ENCODE measurements at regions not wholly inside any gene's neighbourhood (a gene's known extent, or its start where the extent isn't known, plus 50 kb on each side); places are given as distances from the start of the nearest gene placed in this dataset.

GRCh38 chr2:146038014-146038413, 1518.1 kb upstream of the ZEB2 start:
- no peak for DNase-seq

- DNase-seq, result peak; percentile 14
These were observed 1517.5 kb upstream of the ZEB2 start for GRCh38 chr2:146037334-146037870.

GRCh38 chr2:146031158-146031557, 1511.2 kb upstream of the ZEB2 start:
- peak; percentile 24 for DNase-seq

- no peak for DNase-seq
These were observed 1507.2 kb upstream of the ZEB2 start for GRCh38 chr2:146027156-146027555.

GRCh38 chr2:146025519-146025918, 1505.6 kb upstream of the ZEB2 start:
- DNase-seq, result no peak

GRCh38 chr2:146024212-146024743, 1504.4 kb upstream of the ZEB2 start:
- no peak for DNase-seq

GRCh38 chr2:146004462-146004861, 1484.5 kb upstream of the ZEB2 start:
- DNase-seq, result peak; percentile 80

- DNase-seq, result no peak
These were observed 1483.4 kb upstream of the ZEB2 start for GRCh38 chr2:146003337-146003736.

- no peak for DNase-seq
These were observed 1475.0 kb upstream of the ZEB2 start for GRCh38 chr2:145994910-145995309.

- no peak for DNase-seq
These were observed 1472.7 kb upstream of the ZEB2 start for GRCh38 chr2:145992572-145992971.

GRCh38 chr2:145987793-145988192, 1467.9 kb upstream of the ZEB2 start:
- no peak for DNase-seq

GRCh38 chr2:145985517-145985916, 1465.6 kb upstream of the ZEB2 start:
- no peak for DNase-seq

- DNase-seq, result peak; percentile 67
These were observed 1464.7 kb upstream of the ZEB2 start for GRCh38 chr2:145984580-145984979.

GRCh38 chr2:145980318-145980717, 1460.4 kb upstream of the ZEB2 start:
- DNase-seq, result no peak

GRCh38 chr2:145975406-145975805, 1455.5 kb upstream of the ZEB2 start:
- no peak for DNase-seq

- DNase-seq, result no peak
These were observed 1441.9 kb upstream of the ZEB2 start for GRCh38 chr2:145961846-145962245.

- DNase-seq, result no peak
These were observed 1440.7 kb upstream of the ZEB2 start for GRCh38 chr2:145960479-145961163.

GRCh38 chr2:145958611-145959010, 1438.7 kb upstream of the ZEB2 start:
- DNase-seq, result no peak

- no peak for DNase-seq
These were observed 1438.0 kb upstream of the ZEB2 start for GRCh38 chr2:145957929-145958328.

- DNase-seq, result no peak
These were observed 1420.0 kb upstream of the ZEB2 start for GRCh38 chr2:145939949-145940348.

- no peak for DNase-seq
These were observed 1415.1 kb upstream of the ZEB2 start for GRCh38 chr2:145935016-145935415.

- no peak for DNase-seq
These were observed 1412.0 kb upstream of the ZEB2 start for GRCh38 chr2:145931781-145932395.

- DNase-seq, result no peak
These were observed 1410.4 kb upstream of the ZEB2 start for GRCh38 chr2:145930318-145930717.
